WTC11 (cell line): ENCODE measurements at regions not wholly inside any gene's neighbourhood (a gene's known extent, or its start where the extent isn't known, plus 50 kb on each side); places are given as distances from the start of the nearest gene placed in this dataset.

Experiments
- E2F4 ChIP-seq: sonication (generic); formaldehyde crosslinking; IDR thresholded peaks from 2 replicates; pipeline ENCODE4 v1.8.1; 2022; ENCODE audit warnings: low read depth, mild to moderate bottlenecking, moderate library complexity, missing genetic modification reagents, borderline replicate concordance
- E2F5 ChIP-seq: sonication (generic); formaldehyde crosslinking; IDR thresholded peaks from 2 replicates; pipeline ENCODE4 v1.8.1; 2022; ENCODE audit warnings: mild to moderate bottlenecking, moderate library complexity, missing genetic modification reagents
- FOXJ3 ChIP-seq: sonication (generic); formaldehyde crosslinking; IDR thresholded peaks from 2 replicates; pipeline ENCODE4 v1.9.0; 2021; ENCODE audit warnings: missing genetic modification reagents, mild to moderate bottlenecking, borderline replicate concordance
- IRF2 ChIP-seq: sonication (generic); formaldehyde crosslinking; IDR thresholded peaks from 2 replicates; pipeline ENCODE4 v1.8.0; 2022; ENCODE audit warnings: low read depth, missing genetic modification reagents, borderline replicate concordance
- JUN ChIP-seq: sonication (generic); formaldehyde crosslinking; IDR thresholded peaks from 2 replicates; pipeline ENCODE4 v1.8.0; 2023; ENCODE audit warnings: mild to moderate bottlenecking, missing genetic modification reagents
- KAT7 ChIP-seq: sonication (generic); formaldehyde crosslinking; IDR thresholded peaks from 2 replicates; pipeline ENCODE4 v1.8.1; 2023; ENCODE audit warnings: missing genetic modification reagents, mild to moderate bottlenecking, borderline replicate concordance
- SMAD3 ChIP-seq: sonication (generic); formaldehyde crosslinking; IDR thresholded peaks from 2 replicates; pipeline ENCODE4 v1.8.0; 2022; ENCODE audit warnings: missing genetic modification reagents, mild to moderate bottlenecking, borderline replicate concordance
- TEAD4 ChIP-seq: sonication (generic); formaldehyde crosslinking; IDR thresholded peaks from 2 replicates; pipeline ENCODE4 v1.8.0; 2022; ENCODE audit warnings: mild to moderate bottlenecking, missing genetic modification reagents
- TF ChIP-seq, protein P1 (sequence below): fragments of 200-600 bp; IDR thresholded peaks from 2 replicates; pipeline ENCODE4 v1.8.0; 2022; ENCODE audit warnings: antibody characterized with exemption
- TF ChIP-seq, protein P2 (sequence below): sonication (generic); formaldehyde crosslinking; IDR thresholded peaks from 2 replicates; pipeline ENCODE4 v1.8.0; 2022; ENCODE audit warnings: mild to moderate bottlenecking, missing genetic modification reagents
- TF ChIP-seq, protein P3 (sequence below): sonication (generic); formaldehyde crosslinking; IDR thresholded peaks from 2 replicates; pipeline ENCODE4 v1.8.0; 2022; ENCODE audit warnings: mild to moderate bottlenecking, missing genetic modification reagents
- TF ChIP-seq, protein P4 (sequence below): sonication (generic); formaldehyde crosslinking; IDR thresholded peaks from 2 replicates; pipeline ENCODE4 v1.8.1; 2022; ENCODE audit warnings: low read depth, missing genetic modification reagents, borderline replicate concordance

GRCh38 chr3:166303681-166304080 lies 466.5 kb upstream of the BCHE start:
- TF ChIP-seq E2F5, result no peak
- TF ChIP-seq TEAD4 (CRISPR knock-in tag), result no peak
- TF ChIP-seq, protein P1, sequence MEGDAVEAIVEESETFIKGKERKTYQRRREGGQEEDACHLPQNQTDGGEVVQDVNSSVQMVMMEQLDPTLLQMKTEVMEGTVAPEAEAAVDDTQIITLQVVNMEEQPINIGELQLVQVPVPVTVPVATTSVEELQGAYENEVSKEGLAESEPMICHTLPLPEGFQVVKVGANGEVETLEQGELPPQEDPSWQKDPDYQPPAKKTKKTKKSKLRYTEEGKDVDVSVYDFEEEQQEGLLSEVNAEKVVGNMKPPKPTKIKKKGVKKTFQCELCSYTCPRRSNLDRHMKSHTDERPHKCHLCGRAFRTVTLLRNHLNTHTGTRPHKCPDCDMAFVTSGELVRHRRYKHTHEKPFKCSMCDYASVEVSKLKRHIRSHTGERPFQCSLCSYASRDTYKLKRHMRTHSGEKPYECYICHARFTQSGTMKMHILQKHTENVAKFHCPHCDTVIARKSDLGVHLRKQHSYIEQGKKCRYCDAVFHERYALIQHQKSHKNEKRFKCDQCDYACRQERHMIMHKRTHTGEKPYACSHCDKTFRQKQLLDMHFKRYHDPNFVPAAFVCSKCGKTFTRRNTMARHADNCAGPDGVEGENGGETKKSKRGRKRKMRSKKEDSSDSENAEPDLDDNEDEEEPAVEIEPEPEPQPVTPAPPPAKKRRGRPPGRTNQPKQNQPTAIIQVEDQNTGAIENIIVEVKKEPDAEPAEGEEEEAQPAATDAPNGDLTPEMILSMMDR, result no peak
- TF ChIP-seq, protein P2, sequence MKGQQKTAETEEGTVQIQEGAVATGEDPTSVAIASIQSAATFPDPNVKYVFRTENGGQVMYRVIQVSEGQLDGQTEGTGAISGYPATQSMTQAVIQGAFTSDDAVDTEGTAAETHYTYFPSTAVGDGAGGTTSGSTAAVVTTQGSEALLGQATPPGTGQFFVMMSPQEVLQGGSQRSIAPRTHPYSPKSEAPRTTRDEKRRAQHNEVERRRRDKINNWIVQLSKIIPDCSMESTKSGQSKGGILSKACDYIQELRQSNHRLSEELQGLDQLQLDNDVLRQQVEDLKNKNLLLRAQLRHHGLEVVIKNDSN (CRISPR knock-in tag), result no peak
- TF ChIP-seq KAT7 (CRISPR knock-in tag), result no peak
- TF ChIP-seq FOXJ3, result no peak
- TF ChIP-seq, protein P3, sequence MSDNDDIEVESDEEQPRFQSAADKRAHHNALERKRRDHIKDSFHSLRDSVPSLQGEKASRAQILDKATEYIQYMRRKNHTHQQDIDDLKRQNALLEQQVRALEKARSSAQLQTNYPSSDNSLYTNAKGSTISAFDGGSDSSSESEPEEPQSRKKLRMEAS (CRISPR knock-in tag), result no peak
- no peak for TF ChIP-seq E2F4 (CRISPR knock-in tag)
- TF ChIP-seq SMAD3 (CRISPR knock-in tag), result no peak
- TF ChIP-seq, protein P4, sequence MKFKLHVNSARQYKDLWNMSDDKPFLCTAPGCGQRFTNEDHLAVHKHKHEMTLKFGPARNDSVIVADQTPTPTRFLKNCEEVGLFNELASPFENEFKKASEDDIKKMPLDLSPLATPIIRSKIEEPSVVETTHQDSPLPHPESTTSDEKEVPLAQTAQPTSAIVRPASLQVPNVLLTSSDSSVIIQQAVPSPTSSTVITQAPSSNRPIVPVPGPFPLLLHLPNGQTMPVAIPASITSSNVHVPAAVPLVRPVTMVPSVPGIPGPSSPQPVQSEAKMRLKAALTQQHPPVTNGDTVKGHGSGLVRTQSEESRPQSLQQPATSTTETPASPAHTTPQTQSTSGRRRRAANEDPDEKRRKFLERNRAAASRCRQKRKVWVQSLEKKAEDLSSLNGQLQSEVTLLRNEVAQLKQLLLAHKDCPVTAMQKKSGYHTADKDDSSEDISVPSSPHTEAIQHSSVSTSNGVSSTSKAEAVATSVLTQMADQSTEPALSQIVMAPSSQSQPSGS (CRISPR knock-in tag), result no peak
- no peak for TF ChIP-seq JUN (CRISPR knock-in tag)
- no peak for TF ChIP-seq IRF2 (CRISPR knock-in tag)
